CD4-positive, alpha-beta T cell treated with Interleukin-15 for 4 hours (primary cell): ENCODE measurements at regions not wholly inside any gene's neighbourhood (a gene's known extent, or its start where the extent isn't known, plus 50 kb on each side); places are given as distances from the start of the nearest gene placed in this dataset.
"Not testable (repeated sequence)": the region's sequence is repeated elsewhere in the genome, so short reads cannot be mapped to it uniquely, and the experiment has no call there.

Experiments used
- DNase-seq: peaks from one replicate; pipeline ENCODE4 v3.0.0-alpha.2; 2020; ENCODE audit warnings: low spot score

DNA sequence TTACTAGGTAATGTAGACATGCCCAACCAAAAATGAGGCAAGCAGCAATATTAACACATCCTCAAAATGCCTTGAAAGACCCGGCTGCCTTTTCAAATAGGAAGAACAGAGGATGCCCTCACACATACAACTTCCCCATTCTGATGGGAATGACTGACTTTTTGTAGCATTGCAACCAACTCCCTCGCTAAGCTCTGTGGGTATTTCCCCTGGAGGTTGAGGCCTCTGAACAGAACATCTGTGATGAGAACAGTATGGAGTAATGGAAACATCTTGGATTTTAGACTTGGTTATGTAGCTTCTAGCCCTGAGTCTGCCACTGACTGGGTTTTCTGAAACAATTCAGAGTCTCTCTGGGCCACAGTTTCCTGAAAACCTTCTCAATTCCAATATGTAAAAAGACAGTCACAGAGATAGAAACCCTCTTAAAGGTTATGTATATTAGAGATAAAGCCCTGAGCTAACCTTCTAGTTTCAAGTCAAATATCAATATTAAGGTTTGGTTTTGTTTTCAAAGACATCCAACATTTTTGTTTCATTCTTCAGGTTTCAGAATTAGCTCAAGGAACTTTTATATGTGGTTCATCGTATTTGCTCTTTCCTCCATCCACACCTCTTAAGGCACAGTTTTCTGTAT lies 311.5 kb downstream of the SETD4 start:
- DNase-seq, result no peak

- DNase-seq, result no peak
These were observed 316.8 kb downstream of the SETD4 start for GRCh38 chr21:35743571-35743970.

DNA sequence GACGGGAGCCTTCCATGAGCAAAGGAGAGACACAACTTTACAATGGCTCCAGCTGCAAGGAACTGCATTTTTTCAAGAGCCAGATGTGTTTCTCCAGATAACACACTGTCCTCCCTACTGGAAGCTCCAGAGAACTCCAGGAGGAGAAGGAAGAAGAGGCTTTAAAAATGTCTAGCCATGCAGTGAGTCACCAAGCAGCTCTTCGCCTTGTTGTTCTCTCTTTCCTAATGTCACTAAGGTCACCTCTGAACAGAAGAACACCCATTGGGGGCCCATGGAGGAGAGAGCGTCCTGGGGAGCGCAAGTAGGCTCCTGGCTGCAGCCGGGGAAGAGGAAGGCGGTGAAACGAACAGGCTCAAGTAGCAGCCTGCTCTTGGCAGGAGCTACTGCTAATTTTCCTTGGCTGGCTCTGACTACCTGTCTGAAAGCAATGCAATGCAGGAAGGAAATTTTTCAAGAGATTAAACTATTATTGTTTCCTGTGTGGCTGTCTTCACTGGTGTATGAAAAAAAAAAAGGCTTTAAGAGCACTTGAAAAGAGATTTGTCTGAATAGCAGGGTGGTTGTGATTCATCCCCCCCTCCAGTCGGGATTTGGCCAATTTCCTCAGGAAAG lies 321.9 kb downstream of the SETD4 start:
- DNase-seq, result no peak

- DNase-seq, result no peak
These were observed 322.4 kb downstream of the SETD4 start for GRCh38 chr21:35737899-35738346.

GRCh38 chr21:35737449-35737848 lies 322.9 kb downstream of the SETD4 start:
- no peak for DNase-seq

- no peak for DNase-seq
These were observed 327.5 kb downstream of the SETD4 start for GRCh38 chr21:35732788-35733187.

- DNase-seq, result no peak
These were observed 330.0 kb downstream of the SETD4 start for GRCh38 chr21:35730325-35730724.

DNA sequence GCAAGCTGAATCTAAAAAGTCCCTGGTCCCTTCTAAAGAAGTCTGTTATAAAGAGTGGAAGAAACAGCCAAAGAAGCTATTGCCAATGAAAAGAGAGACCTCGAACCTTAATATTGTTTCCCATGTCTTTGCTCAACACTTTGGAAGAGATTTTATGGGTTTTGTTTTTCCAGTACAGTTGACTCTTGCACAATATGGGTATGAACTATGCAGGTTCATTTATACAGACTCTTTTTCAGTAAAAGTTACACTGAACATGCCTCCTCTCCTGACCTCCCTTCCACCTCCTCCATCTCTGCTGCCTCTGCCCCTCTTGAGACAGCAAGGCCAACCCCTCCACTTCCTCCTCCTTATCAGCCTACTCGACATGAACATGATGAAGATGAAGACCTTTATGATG lies 332.5 kb downstream of the SETD4 start:
- no peak for DNase-seq

DNA sequence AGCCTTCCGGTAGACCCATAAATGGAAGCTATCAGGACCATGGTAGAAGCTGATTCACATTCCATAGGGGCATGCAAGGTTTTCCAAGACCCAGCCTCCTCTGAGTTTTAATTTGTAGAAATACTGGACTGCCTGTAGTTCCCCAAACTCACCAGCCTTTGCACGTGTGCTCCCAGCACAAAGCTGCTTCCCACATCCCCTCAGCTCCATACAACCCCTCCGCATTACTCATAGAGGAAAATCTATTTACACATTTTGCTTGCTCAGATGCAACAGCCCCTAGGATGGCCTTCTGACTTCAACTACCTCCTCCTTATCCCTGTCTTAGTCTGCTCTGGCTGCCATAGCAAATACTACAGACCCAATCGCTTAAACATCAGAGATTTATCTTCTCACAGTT lies 336.2 kb downstream of the SETD4 start:
- no peak for DNase-seq

DNA sequence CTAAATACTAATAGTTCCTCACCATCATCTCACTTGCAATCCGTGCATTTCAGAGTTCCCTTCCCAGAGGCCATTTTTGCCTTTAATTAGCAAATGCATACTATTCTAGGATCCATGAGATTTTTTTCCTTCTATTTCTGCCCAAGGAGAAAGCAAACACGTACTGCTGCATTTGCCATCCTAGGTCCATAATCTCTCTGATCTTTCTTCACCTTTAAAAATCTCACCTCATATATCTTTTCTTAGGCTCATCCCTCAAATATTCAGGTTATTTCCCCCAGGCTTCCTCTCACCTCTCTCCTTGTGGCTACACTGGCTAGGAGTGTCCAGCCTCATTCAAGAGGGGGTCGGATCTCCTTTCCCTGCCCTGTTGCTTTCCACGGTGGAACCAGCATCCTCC lies 338.6 kb downstream of the SETD4 start:
- no peak for DNase-seq

DNA sequence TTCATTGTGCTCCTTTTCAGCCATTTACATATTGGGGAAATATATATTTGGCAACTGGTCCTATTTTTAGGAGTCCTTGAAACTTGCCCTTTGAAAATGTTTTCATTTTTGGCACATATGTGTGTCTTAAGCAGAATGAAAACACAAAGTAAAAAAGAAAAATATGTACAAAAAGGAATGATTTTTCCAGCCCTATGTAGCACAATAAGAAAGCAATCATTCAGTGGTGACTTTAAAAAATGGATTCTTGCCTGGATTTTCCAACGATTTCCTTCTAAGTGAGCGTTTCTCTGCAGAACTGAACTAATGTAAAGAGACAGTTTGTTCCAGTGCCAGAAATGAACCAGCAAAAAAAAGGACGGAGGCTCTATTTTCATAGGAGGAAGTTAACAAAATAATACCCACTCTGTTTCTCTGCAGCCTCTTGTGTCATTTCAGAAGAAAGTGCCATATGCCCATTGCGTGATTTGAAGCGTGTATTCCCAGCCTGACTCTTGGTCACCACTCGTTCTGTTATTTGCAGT lies 340.1 kb downstream of the SETD4 start:
- DNase-seq, result no peak

- no peak for DNase-seq
These were observed 341.2 kb downstream of the SETD4 start for GRCh38 chr21:35719080-35719479.

DNA sequence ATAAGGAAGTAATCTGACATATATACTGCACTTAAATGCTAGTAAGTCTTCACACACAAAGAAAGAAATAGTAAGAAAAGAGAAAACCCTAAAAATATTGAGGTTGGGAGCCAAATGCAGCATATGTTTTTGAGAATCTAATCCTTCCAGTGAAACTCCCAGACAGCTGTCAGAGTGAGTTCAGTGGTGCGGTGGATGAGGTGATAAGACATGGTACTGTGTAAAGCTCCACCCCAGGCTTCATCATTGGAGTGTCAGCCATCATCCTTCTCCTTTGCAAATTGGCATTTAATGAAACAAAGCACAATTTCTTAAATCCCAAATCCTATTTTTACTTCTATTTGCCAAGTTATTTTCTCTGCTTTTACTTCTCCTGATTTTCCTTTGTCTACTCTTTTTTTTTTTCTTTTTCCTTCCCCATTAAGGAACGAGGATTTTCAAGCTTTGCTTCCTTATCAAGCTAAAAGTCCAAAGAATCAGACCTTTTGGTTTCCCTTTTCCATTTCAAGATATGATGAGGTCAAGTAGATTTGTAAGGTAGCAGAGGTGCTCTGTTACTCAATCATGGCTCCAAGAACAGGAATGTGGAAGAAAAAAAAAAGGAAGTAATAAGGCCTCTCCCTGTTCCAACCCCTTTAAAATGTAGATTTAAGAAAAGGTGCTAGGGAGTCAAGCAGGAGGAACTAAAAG lies 343.3 kb downstream of the SETD4 start:
- no peak for DNase-seq

- no peak for DNase-seq
These were observed 346.4 kb downstream of the SETD4 start for GRCh38 chr21:35713914-35714313.

DNA sequence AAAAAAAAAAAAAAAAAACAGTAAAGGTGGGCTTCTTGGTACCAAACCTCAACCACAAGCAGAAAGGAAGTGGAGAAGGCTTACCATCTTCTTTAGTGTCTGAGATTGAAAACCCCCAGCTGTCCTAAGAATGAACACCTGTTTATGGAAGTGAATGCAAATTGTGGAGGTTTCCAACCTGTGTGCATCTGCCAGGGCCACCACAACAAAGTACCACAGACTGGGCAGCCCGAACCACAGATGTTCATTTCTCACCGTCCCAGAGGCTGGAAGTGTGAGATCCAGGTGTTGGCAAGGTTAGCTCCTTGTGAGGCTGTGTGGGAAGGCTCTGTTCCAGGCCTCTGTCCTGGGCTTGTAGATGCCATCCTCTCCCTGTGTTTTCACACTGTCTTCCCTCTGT lies 348.7 kb downstream of the SETD4 start:
- DNase-seq, result no peak

DNA sequence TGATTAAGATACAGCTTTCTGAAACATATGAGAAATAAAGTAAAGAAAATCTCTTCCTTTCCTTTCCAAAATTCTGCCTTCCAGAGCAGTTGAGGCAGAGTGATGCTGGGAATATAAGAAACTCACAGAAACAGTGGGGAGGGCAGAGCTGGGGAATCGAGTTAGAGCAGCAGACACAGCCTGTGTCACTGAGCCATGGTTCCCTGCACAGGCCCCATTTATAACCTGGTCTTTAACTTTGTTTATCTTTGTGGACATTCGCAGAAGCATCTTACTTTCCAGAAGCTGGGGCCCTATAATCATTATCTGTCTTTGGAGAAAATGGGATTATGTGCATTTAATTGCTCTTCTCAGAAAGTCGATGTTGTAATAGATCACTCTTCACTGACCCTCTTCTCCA lies 349.1 kb downstream of the SETD4 start:
- no peak for DNase-seq

DNA sequence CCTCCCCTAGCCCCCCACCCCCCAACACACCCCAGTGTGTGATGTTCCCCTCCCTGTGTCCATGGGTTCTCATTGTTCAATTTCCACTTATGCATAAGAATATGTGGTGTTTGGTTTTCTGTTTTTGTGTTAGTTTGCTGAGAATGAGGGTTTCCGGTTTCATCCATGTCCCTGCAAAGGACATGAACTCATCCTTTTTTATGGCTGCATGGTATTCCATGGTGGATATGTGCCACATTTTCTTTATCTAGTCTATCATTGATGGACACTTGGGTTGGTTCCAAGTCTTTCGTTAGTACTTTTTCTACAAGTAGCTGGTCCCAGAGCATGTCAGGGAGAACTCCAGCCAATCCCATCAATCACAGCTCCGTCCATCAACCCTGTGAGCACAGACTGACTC lies 350.3 kb downstream of the SETD4 start:
- DNase-seq, result not testable (repeated sequence)

DNA sequence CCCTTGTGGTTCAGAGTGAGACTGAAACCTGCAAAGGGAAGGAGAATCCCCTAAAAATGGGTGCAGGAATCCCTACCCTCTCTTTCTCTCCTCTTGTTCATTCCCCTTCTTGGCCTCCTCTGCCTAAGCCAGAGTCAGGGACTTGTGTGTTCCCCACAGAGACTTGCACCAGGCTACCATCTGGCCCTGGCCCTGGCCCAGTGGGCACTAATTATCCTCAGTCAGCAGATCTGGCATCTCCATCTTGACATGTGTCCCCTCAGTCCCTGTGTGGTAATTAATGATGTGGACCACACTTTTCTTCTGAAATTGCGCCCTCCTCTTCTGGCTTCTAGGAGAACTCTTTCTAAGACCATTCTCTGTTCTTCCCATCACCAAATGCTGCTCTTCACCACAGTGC lies 354.4 kb downstream of the SETD4 start:
- no peak for DNase-seq

DNA sequence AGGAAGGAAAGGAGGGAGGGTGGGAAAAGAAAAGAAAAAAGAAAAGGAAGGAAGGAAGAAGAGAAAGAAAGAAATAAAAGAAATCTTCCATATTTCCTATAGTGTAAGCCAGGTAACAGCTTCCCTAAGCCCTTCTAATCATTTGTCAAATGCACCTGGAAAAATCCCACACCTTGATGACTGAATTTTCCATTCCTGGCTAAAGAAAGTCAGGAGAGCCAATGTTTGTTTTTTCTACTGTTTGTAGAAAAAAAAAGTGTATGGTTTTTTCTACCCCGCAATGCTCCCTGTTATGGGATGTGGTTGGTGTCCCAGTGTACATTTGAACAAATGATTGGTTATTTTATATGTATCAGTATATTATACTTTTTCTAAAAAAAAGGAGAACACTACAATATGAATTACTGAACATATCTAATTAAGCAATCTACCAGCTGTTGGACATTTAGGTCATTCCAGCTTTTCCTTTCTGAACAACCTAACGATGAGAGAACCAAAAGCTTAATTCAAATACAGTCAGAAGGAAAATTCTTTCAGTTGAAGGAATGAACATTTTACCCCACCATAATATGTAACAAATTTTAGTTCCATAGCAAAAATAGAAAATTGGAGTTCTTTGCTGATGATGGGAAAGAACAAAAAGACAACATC lies 355.0 kb downstream of the SETD4 start:
- no peak for DNase-seq

- DNase-seq, result no peak
These were observed 356.6 kb downstream of the SETD4 start for GRCh38 chr21:35703704-35704103.

DNA sequence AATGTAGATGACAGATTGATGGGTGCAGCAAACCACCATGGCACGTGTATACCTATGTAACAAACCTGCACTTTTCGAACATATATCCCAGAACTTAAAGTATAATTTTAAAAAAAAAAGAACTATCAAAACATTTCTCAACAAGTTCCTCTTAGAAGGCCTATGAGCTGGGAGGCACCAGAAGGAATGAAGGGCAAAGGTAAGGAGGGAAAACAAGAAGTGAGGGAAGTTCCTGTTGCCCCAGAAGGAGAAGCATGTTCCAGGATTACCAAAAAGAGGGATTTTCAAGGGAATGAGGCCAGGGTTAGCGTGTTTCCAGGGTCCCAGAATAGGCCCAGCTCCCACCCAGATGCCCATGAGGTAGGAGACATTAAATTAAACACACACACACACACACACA lies 361.0 kb downstream of the SETD4 start:
- no peak for DNase-seq

DNA sequence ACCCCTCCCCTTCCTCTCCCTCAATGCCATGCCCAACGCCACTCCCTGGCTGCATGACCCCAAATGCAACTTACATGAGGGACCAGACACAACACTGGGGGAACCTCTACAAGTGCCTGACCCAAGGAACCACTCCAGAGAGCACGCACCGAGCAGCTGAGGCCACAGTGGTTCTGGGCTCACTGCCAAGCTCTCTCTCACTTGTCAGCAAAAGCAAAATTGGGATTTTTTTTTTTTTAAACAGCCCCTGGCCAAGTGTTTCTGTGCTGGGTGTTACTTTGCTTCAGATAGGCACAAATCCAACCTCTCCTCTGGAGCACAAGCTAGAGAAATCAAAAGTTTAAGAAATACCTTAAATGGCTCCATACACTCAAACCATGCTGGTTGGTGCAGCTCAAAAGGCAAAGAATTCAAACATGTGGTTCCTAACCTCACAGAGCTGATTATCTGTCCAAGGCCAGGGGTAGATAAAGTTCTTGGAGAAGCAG lies 363.0 kb downstream of the SETD4 start:
- no peak for DNase-seq

GRCh38 chr21:35696644-35697043 lies 363.7 kb downstream of the SETD4 start:
- no peak for DNase-seq
